GM19397 (cell line): ENCODE measurements at regions not wholly inside any gene's neighbourhood (a gene's known extent, or its start where the extent isn't known, plus 50 kb on each side); places are given as distances from the start of the nearest gene placed in this dataset.
"Not testable (repeated sequence)": the region's sequence is repeated elsewhere in the genome, so short reads cannot be mapped to it uniquely, and the experiment has no call there.

Experiments
- ATAC-seq: cut with Tn5 transposase; IDR thresholded peaks from one replicate; pipeline ENCODE4 v1.9.1; 2021; ENCODE audit warnings: mild to moderate bottlenecking, moderate library complexity; ENCODE audit not compliant: unreplicated experiment

DNA sequence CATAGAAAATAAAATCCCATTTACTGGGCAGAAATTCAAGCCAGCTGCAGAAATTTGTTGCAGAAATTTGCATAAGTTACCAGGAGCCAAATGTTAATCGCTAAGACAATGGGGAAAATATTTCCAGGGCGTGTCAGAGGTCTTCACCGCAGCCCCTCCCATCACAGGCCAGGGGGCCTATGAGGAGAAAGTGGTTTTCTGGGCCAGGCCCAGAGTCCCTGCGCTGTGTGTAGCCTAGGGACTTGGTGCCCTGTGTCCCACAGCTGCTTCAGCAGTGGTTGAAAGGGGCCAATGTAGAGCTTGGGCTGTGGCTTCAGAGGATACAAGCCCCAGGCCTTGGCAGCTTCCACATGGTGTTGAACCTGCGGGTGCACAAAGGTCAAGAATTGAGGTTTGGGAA lies 278.9 kb upstream of the PCDH9 start:
- no peak for ATAC-seq

DNA sequence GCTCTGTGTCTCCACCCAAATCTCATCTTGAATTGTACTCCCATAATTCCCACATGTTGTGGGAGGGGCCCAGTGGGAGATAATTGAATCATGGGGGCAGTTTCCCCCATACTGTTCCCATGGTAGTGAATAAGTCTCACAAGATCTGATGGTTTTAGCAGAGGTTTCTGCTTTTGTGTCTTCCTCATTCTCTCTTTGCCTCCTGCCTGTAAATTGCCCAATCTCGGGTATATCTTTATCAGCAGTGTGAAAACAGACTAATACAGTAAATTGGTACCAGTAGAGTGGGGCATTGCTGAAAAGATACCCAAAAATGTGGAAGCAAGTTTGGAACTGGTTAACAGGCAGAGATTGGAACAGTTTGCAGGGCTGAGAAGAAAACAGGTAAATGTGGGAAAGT lies 278.1 kb upstream of the PCDH9 start:
- ATAC-seq: not testable (repeated sequence)

DNA sequence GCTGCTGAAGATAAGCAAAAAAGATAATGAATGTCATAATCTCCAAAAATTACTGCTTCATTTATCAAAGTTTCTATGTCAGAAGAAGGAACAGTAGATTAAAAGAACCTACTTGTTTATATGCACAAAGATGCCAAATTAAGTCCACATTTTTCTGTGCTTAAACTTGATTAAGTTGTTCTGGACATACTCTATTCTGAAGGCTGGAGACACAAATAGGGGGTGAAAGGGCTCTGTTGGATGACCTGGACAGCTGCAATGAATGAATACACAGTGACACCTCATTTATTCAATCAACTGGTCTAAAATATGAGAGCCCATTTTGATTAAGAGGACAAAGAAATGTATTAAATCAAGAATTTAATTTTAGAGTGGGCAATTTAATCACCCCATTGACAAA lies 276.3 kb upstream of the PCDH9 start:
- no peak for ATAC-seq

DNA sequence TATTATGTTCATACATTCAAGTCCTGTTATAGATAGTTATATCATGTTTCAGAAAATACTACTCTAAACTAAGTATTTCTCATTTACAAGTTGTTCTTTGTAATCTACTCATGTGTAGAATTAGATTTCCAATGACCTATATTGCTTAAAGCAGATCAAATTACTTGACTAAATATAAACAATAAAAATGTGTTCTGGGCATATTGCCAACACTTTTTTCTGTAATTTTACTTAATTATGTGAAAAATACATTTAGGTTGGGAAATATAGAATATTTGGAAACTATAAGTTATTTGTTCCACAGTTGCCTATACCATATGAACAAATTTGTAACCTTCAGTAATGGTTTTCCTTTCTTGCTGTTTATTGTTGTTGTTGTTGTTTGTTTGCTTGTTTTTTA lies 275.2 kb upstream of the PCDH9 start:
- no peak for ATAC-seq

DNA sequence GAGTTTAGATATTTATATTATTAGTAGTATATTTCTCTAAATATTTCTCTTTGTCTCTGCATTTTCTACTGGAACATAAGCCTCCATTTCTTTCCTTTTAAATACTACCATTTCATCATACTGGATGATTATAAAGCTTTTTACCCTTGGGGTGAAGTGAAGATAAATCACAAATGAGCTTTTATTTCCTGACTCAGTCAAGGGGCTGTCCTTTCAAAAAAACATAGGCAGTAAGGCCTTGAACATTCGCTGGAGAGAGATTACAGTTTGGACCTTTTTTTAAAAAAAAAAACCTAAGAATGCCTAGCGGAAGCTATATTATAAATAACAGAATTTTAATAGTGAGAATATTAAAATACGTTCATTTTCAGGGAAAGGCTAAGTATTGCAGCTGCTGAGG lies 268.8 kb upstream of the PCDH9 start:
- no peak for ATAC-seq

DNA sequence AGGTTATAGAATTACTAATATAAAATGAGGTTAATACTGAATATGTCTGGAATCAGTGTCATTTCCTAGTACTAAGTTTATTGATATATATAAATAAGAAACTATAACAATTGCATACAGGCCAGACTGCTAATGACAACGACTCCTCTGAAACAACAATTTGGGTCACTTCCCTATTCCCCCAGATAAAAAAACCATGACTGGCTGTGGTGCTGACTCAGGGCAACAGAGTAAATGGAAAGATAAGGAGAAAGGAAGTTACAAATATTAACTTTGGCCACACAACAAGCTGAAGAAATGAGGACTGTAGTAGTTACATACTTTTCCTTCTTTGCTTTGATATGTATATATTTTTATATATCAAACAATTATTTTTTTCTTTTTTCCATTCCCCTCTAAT lies 263.7 kb upstream of the PCDH9 start:
- ATAC-seq: no peak

DNA sequence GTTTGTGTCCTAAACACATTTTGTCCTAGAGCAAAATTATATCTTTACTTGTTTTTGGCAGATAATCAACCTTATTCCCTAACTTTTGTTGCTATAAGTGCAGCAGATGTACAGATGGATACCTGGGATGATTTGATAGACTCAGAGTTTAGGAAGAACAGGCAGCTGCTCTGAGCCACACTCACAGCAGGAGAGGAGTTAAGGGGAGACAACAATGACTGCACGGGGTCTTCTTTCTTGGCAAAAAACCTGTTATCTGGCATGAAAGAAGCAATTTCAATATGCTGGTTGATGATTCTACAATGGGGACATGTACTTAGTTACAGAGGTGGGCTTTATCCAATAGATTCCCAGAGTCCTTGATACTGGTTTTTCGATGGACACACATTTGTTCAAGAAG lies 258.9 kb upstream of the PCDH9 start:
- ATAC-seq: no peak

DNA sequence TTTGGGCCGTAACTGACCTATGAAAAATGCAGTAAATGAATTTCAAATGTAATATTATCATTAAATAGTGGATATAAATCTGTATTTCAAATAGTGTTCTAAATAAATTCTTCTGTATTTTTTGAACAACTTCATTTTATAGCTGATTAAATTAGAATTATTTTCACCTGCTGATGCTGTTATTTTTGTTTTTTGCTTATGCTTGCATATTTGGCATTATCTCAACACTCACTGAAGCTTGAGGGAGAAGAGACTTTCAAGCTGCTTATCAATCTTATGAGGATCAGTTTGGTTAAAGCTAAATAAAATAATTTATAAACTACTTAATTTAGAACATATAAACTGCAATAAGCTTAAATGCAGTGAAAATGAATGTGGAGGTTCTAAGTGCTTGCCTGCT lies 251.3 kb upstream of the PCDH9 start:
- no peak for ATAC-seq

DNA sequence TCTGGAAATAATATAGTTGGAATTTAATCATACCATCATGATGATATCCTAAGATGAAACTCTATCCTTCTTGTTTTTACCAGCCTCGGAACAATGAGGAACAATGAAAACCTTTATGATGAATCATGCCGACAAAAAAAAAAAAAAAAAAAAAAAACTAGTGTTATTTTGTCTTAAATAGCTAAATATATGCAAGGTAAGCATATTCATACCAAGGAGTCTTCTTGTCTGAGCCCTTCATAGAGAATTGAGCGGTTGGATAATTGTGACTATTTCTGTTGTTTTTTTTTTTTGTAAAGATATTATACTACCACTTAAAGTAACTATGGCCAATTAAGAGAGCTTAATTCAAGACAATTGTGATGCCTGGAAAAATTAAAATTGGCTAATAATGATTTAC lies 244.0 kb upstream of the PCDH9 start:
- ATAC-seq: no peak

DNA sequence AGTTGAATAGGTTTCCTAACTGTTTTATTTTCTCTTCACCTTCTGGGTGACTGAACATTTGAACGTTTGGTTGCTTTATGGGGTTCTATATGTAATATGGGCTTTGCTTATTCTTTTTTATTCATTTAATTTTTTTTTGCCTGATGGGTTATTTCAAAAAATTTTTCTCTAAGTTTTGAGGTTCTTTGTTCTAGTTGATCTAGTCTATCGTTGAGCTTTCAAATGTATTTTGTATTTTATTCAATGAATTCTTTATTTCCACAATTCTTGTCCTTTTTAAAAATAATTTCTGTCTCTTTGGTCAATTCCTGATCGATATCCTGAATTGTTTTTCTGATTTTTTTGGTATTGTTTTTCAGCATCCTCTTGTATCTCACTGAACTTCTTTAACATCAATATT lies 239.5 kb upstream of the PCDH9 start:
- no peak for ATAC-seq

DNA sequence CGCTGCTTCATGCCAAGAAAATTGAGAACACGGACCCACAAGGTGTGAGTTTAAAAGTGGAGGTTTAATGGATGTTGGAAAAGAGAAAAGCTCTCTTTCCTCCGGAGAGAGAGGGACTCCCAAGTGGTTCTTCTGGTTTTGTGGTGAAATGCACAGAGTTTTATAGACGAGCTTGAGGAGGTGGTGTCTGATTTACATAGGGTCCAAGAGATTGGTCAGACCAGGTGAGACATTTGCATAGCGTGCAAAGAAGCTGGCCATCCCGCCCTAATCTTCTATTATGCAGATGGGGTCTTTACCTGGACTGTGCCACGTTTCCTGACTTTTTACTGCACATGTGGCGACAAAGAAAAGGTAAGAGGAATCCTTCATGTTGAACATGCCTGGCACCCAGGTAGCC lies 236.4 kb upstream of the PCDH9 start:
- ATAC-seq: no peak

DNA sequence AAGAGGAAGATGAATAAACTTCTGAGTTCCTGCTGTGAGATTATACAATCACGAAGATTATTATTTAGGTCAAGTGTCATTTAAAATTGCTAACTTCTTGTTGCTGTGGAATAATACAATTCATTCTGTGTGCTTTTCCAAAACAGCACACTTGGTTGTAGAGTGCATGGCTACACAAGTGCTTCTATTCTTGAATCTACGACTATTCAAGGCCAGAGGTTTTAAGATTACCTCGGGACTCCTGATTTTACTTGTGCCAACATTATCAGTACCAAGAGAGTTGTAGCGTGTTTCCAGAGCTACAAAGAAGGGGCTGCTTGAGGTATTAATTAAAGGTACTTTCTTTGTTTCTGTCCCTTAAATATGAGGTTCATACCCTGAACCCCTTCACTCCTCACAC lies 234.0 kb upstream of the PCDH9 start:
- ATAC-seq: no peak

DNA sequence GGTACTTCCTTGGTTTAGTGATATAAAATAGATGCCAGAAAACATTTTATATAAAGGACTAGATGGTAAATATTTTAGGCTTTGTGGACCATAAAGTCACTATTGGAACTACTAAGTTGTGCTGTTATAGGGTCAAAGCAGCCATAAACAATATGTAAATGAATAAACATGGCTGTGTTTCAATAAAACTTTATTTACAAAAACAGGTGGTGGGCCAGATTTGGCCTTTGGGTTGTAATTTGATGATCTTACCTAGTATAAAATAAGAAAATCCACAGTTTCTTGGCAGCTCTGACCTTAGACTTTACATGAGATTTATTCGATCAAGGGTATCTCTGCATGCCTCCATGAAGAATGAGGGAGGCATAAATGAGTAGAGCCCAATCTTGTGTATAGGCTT lies 232.0 kb upstream of the PCDH9 start:
- no peak for ATAC-seq

DNA sequence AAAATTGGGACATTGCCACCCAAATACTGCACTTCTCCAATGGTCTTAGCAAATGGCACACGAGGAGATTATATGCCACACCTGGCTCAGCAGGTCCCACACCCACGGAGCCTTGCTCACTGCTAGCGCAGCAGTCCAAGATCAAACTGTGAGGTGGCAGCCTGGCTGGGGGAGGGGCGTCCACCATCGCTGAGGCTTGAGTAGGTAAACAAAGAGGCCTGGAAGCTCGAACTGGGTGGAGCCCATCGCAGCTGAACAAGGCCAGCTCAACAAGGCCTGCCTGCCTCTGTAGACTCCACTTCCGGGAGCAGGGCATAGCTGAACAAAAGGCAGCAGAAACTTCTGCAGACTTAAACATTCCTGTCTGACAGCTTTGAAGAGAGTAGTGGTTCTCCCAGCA lies 222.4 kb upstream of the PCDH9 start:
- ATAC-seq: not testable (repeated sequence)

DNA sequence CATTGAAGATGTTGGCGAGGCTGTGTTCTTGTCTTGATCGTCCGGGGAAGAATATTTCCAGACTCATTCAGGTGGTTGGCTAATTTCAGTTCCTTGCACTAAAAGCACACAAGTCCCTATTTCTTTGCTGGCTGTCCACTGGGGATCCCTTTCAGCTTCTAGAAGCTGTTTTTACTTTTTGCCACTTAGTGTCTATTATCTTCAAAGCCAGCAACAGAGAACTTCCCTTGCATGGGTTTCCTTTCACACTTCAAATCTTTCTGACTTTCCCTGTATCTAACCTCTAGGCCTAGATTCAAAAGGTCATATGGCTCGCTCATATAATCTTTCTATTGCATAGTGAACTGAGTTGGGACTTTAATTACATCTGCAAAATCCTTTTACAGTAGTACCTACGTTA lies 215.3 kb upstream of the PCDH9 start:
- no peak for ATAC-seq

DNA sequence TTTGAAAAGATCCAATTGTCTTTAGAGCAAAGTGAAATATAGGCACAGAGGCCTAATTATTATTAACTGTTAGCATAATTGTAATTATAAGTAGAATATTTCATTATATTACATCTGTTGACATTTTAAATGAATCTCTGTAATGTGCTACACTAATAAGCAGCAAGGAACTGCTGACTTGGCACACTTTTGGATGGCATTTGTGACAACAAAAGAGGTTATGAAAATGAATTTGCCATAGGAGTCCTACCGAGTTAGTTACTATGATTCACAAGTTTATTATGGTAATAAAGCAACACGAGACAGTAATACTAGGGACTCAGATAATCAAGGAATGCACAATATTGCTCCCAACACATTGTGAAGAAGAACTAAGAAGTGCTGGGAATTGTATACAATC lies 213.8 kb upstream of the PCDH9 start:
- ATAC-seq: no peak

DNA sequence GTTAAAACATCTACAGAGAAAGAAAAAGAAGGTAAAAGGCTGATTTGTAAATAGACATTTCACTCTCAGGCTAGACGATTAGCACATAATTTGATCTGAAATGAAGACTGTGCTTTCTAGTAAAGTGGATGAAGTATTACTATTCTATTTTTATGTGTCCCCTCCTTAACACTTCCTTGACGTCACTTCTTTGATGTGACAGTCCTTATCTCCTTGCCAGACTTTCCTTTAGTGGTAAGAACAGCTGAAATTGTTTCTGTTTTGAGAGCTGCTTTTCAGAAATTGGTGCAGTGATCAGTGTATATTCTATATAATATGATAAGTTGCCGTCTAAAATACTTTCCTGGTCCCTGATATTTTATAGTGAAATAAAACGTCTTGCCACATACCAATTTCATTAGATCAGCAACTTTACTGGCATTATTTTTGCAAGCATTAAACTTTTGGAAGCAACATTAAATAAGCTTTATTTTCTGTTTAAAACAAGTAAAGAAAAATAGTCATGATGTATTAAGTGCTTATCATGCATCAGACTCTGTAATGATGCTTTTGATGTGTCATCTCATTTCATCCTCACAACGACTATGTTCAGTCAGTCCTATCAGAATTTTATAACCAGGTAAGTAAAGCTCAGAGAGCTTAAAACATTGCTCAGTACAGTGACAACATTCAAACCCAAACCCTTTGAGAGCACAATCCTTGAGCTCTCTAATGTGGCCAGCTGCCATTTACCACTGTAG lies 210.3 kb upstream of the PCDH9 start:
- no peak for ATAC-seq

DNA sequence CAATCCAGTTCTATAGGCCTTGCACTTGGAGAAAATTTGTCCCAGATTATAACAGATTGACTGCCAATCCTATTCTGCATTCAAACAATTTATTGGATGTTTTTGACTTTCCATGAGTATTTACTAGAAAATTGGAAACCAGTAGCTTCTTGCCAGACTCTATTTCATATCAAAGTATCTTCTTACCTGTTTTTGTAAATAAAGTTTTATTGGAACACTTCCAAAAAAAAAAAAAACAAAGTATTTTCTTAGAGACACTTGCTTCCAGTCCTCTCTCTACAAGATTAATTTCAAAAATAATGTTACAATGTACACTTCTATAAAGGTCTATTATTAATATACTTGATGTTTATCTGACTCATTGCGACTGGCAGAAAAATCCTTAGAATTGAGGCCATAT lies 209.2 kb upstream of the PCDH9 start:
- no peak for ATAC-seq

DNA sequence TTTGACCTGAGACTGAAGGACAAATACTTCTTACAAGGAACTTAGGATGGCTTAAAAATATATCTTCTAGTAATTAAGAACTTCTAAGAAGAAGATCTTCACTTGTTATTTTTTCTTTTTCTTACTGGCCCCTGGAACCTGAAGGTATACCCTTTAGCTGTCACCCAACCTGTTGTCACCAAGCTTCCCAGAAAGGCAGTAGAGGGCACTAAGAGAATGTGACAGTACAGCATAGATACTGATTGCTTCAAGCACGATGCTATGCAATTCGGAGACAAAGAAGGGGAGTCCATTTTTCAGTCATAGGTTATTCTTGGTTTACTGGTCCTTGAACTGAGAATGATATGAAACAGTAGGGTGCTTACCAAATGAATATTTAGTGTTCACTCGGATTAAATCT lies 208.3 kb upstream of the PCDH9 start:
- no peak for ATAC-seq

DNA sequence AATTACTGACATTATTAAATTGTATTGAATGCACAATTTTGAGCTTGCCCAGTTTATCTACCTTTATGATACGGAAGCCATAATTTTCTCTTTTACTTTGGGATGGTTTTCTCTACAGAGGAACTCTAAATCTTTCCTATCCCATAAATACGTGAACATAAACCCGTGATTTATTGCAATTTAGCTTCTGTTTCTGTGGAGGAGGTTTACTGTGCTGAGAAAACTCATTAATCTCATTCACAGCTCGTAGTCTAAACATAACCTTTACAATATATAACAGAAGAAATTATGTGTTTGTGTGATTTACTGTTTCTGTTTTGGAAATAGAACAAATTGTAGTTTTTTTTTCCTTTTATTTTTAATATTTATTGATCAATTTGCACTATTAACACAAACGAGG lies 207.1 kb upstream of the PCDH9 start:
- no peak for ATAC-seq

DNA sequence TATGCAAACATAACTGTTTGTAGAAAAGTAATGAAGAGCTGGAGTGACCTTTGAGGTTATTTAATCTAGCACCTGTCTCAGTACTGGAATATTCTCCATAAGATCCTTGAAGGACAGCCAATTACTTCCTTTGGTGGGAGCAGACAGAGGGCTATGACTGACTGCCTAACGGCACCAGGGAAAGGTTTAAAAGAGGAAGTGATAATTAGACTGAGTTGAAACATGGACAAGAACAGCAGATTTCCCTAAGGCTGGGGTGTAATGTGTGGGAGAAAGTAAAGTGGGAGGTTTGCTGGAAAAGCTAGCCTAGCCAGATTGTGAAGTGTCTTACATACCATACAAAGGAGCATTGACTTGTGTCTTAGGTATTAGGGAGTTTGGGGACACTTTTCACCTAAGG lies 191.3 kb upstream of the PCDH9 start:
- ATAC-seq: no peak

DNA sequence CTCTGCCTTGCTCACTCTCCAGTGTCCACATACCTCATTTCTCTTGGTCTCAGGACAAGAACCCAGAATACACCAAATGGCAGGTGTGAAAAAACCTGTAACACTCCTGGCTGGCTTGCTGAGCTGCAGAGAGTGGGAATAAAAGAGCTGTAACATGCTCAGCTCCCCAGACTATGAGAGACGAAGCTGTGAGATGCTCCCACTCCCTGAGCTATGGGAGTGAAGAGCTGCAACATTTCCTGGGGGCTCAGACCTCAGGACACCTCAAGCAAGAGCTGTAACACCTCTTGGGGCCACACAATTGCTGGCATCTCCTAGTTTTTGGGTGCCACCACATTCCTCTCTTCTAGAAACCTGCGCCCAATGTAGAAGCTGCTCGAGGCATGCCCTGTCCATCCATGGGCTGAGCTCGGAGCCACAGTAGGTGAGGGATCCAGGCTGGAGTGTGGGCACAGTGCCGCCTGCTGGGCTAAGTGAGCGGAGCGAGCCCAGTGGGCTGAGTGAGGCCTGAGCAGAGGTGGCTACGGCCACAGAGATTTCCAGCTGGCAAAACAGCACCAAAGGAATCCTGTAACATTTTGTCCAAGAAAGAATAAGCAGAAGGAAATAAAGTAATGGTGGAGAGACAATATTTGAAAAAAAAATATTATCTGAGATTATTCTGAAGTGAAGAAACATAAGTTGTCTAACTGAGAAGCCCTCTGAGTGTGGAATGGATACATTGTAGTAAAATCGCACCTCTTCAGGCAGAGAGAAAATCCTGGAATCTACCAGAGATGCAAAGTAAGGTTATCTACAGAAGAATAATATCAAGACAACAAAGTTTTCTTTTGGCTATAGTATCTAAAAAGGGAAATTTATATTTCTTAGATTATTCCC lies 186.2 kb upstream of the PCDH9 start:
- ATAC-seq: peak; percentile 90
